Keratinocyte (primary cell): ENCODE measurements at regions not wholly inside any gene's neighbourhood (a gene's known extent, or its start where the extent isn't known, plus 50 kb on each side); places are given as distances from the start of the nearest gene placed in this dataset.

Source experiments
- DNase-seq: peaks from one replicate; pipeline ENCODE4 v3.0.0-alpha.2; 2011; ENCODE audit warnings: low read depth, missing footprints, low spot score
- FAIRE-seq: peaks from 2 replicates; lab custom pipeline; 2011; peaks lifted over from hg19 to GRCh38; lab: Jason Lieb, UNC
- H2AFZ ChIP-seq: 2 replicates; pipeline ENCODE4 v1.6.0; 2012; ENCODE audit warnings: low read length, control low read depth, inconsistent platforms; ENCODE audit not compliant: control insufficient read depth
- H3K27ac ChIP-seq: 2 replicates; pipeline ENCODE4 v1.5.1; 2011; ENCODE audit warnings: low read length; ENCODE audit not compliant: control insufficient read depth, insufficient read depth
- H3K27me3 ChIP-seq: 3 replicates; pipeline ENCODE4 v1.6.0; 2011; ENCODE audit warnings: low read length; ENCODE audit not compliant: control insufficient read depth, insufficient read depth; ENCODE audit errors: extremely low read depth
- H3K36me3 ChIP-seq, 2 experiments: 2 replicates in 1 of 2; 3 replicates in 1 of 2; pipeline ENCODE4 v1.5.1; 2011; ENCODE audit warnings: low read length in 2 of 2, mild to moderate bottlenecking in 1 of 2; ENCODE audit not compliant: control insufficient read depth in 2 of 2, insufficient read depth in 2 of 2; ENCODE audit errors: extremely low read depth in 1 of 2
- H3K4me1 ChIP-seq: 3 replicates; pipeline ENCODE4 v1.5.1; 2011; ENCODE audit warnings: low read length; ENCODE audit not compliant: control insufficient read depth, insufficient read depth; ENCODE audit errors: extremely low read depth
- H3K4me2 ChIP-seq: 3 replicates; pipeline ENCODE4 v1.6.0; 2011; ENCODE audit warnings: low read depth, low read length; ENCODE audit not compliant: control insufficient read depth, insufficient read depth; ENCODE audit errors: extremely low read depth
- H3K4me3 ChIP-seq, 3 experiments: fragments of 200-600 bp in 1 of 3; sonication (generic) in 1 of 3; 2 replicates in 2 of 3; 3 replicates in 1 of 3; pipeline ENCODE4 v1.5.1; 2011 to 2016; ENCODE audit warnings: low read length in 3 of 3, mild to moderate bottlenecking in 3 of 3, control low read depth in 2 of 3, inconsistent platforms in 1 of 3, low read depth in 1 of 3, mixed read lengths in 1 of 3, mixed run types in 1 of 3, moderate library complexity in 1 of 3; ENCODE audit not compliant: control insufficient read depth in 2 of 3, insufficient read depth in 2 of 3; ENCODE audit errors: extremely low read depth in 1 of 3
- H3K79me2 ChIP-seq: 2 replicates; pipeline ENCODE4 v1.6.0; 2012; ENCODE audit warnings: low read length; ENCODE audit not compliant: control insufficient read depth, insufficient read depth
- H3K9ac ChIP-seq: 3 replicates; pipeline ENCODE4 v1.6.0; 2011; ENCODE audit warnings: low read length; ENCODE audit not compliant: control insufficient read depth, insufficient read depth; ENCODE audit errors: extremely low read depth
- H3K9me1 ChIP-seq: 3 replicates; pipeline ENCODE4 v1.6.0; 2011; ENCODE audit warnings: low read length; ENCODE audit not compliant: control insufficient read depth, insufficient read depth; ENCODE audit errors: extremely low read depth
- H3K9me3 ChIP-seq: 2 replicates; pipeline ENCODE4 v1.5.1; 2012; ENCODE audit warnings: low read depth, low read length; ENCODE audit not compliant: control insufficient read depth
- H4K20me1 ChIP-seq: 3 replicates; pipeline ENCODE4 v1.6.0; 2011; ENCODE audit warnings: low read length; ENCODE audit not compliant: control insufficient read depth, insufficient read depth; ENCODE audit errors: extremely low read depth
- EZH2 ChIP-seq: IDR thresholded peaks from one replicate; pipeline ENCODE4 v1.6.1; 2012; ENCODE audit warnings: inconsistent platforms, mild to moderate bottlenecking, low read length, moderate library complexity
- dilution Hi-C: fragments of 300-500 bp; cut with MboI; formaldehyde crosslinking; loops from one replicate; pipeline ENCODE4 v1.7.0; 2020; ENCODE audit warnings: low sequenced_read_pairs; ENCODE audit not compliant: extremely low pct_ligation_motif_present
- TF ChIP-seq, protein P1 (sequence below), 3 experiments: IDR thresholded peaks in 1 of 3; conservative IDR thresholded peaks in 1 of 3; optimal IDR thresholded peaks in 1 of 3; 2 replicates in 2 of 3; 3 replicates in 1 of 3; pipeline versions ENCODE3 to v1.5.1; 2011; ENCODE audit warnings: low read length in 3 of 3, mild to moderate bottlenecking in 3 of 3, moderate library complexity in 2 of 3, control low read depth in 1 of 3, inconsistent platforms in 1 of 3; ENCODE audit not compliant: insufficient read depth in 2 of 3; ENCODE audit errors: extremely low read depth in 1 of 3

DNA sequence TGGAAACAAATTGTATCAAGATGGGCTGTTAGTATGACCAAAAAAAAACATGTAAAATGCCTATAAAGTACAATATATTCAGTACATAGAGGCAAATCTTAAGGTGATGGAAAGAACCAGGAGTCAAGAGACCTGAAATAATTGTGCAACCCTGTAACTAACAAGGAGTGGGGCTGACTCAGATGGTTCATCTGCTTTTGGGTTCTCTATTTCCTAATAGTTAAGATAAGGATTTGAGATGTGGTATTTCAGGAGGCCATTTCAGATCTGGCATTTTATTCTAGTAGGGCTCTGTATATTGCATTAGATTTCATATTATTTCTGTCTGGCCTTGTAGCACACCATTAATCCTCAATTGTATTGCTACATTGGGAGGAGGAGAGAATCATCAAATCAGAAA, 268.4 kb downstream of the HS3ST1 start:
- no peaks in the 10 kb centered on the region for H3K79me2 ChIP-seq
- H3K9ac ChIP-seq, result no peak overlapping the region
- no peak overlapping the region for H3K27ac ChIP-seq
- H3K27me3 ChIP-seq, result no peaks in the 10 kb centered on the region
- no peak overlapping the region for H3K4me2 ChIP-seq
- no peak overlapping the region for H3K4me3 ChIP-seq
- no peaks in the 10 kb centered on the region for H3K4me1 ChIP-seq
- no peak for DNase-seq
- TF ChIP-seq EZH2, result no peak
- no peaks in the 10 kb centered on the region for H3K9me1 ChIP-seq
- dilution Hi-C loops, result no loop called here
- no peak for FAIRE-seq
- no peak overlapping the region for H2AFZ ChIP-seq
- no peaks in the 10 kb centered on the region for H3K9me3 ChIP-seq
- H4K20me1 ChIP-seq, result no peaks in the 10 kb centered on the region
- no peaks in the 10 kb centered on the region for H3K36me3 ChIP-seq

DNA sequence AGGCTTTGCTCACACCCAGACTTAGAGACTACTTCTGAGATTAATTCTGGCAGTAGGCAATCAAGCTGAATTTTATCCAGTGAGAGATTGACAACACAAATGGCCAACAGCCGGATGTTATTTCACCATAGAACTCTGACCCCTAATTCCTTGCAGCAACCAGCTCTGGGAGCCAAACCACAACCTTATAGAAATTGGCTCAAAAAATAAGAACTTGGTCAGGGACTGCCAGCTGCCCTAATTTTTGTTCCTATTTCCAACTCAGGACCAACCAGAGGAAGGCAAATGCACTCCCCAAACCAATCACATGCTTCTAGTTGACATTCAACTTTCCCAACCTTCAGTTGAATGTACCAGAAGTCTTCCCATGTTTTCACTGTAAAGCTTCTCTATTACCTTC, 269.7 kb downstream of the HS3ST1 start:
- Histone ChIP-seq H3K36me3 (no peaks in the 10 kb centered on the region), H3K27me3 (no peaks in the 10 kb centered on the region), H3K79me2 (no peaks in the 10 kb centered on the region), H3K9me3 (no peaks in the 10 kb centered on the region), H3K4me3 (no peak overlapping the region), H3K27ac (no peak overlapping the region), H3K4me1 (no peaks in the 10 kb centered on the region), H4K20me1 (no peaks in the 10 kb centered on the region), H3K4me2 (no peak overlapping the region), H3K9ac (no peak overlapping the region), H3K9me1 (no peaks in the 10 kb centered on the region), H2AFZ (no peak overlapping the region)
- dilution Hi-C loops, result no loop called here
- TF ChIP-seq, protein P1, sequence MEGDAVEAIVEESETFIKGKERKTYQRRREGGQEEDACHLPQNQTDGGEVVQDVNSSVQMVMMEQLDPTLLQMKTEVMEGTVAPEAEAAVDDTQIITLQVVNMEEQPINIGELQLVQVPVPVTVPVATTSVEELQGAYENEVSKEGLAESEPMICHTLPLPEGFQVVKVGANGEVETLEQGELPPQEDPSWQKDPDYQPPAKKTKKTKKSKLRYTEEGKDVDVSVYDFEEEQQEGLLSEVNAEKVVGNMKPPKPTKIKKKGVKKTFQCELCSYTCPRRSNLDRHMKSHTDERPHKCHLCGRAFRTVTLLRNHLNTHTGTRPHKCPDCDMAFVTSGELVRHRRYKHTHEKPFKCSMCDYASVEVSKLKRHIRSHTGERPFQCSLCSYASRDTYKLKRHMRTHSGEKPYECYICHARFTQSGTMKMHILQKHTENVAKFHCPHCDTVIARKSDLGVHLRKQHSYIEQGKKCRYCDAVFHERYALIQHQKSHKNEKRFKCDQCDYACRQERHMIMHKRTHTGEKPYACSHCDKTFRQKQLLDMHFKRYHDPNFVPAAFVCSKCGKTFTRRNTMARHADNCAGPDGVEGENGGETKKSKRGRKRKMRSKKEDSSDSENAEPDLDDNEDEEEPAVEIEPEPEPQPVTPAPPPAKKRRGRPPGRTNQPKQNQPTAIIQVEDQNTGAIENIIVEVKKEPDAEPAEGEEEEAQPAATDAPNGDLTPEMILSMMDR (optimal IDR thresholded peaks at IDR 0.05 in 1 of 3, IDR thresholded peaks at IDR 0.05 in 1 of 3, conservative IDR thresholded peaks at IDR 0.05 in 1 of 3; ENCODE audit: extremely low read depth in 1 of 3, insufficient read depth in 2 of 3, low read length in 3 of 3), result no peak
- TF ChIP-seq EZH2, result no peak
- no peak for DNase-seq
- FAIRE-seq, result no peak

DNA sequence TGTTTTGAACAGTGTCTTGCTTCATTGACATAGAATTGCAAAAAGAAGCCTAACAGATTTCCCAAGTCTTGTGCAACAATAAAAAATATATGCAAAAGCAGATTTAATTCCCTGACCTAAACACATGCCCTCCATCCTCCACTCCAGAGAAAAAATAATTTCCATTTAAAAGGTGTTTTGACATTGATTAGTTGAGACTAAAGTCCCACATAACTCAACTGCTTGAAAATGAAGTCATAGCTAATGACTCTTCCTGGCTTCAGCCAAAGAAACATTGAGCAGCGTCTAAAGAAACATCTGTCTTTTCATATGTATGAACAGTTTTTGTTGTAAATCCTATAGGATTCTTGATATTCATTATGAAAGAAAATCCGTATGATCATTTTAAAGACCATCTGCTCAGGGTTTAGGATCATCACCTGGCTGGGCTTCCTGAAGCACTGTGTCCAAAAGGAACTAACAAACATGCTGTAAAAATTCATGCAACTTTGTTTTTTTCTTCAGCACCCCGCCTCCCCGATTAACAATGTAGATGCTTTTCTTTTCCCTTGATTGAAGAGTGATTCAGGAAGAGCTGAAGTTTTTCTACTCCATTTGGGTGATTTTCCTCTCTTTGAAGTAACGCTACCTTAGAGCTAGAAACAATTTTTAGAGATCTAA, 273.4 kb downstream of the HS3ST1 start:
- no peak overlapping the region for H3K4me3 ChIP-seq
- no peaks in the 10 kb centered on the region for H4K20me1 ChIP-seq
- no peaks in the 10 kb centered on the region for H3K27me3 ChIP-seq
- H3K9ac ChIP-seq, result no peak overlapping the region
- H3K9me1 ChIP-seq, result no peaks in the 10 kb centered on the region
- FAIRE-seq, result no peak
- H3K9me3 ChIP-seq, result no peaks in the 10 kb centered on the region
- dilution Hi-C loops, result no loop called here
- H3K4me2 ChIP-seq, result no peak overlapping the region
- no peaks in the 10 kb centered on the region for H3K36me3 ChIP-seq
- H3K4me1 ChIP-seq, result no peaks in the 10 kb centered on the region
- H3K27ac ChIP-seq, result no peak overlapping the region
- no peak for TF ChIP-seq EZH2
- TF ChIP-seq, protein P1 (optimal IDR thresholded peaks at IDR 0.05 in 1 of 3, IDR thresholded peaks at IDR 0.05 in 1 of 3, conservative IDR thresholded peaks at IDR 0.05 in 1 of 3; ENCODE audit: extremely low read depth in 1 of 3, insufficient read depth in 2 of 3, low read length in 3 of 3), result no peak
- no peak for DNase-seq
- H2AFZ ChIP-seq, result no peak overlapping the region
- no peaks in the 10 kb centered on the region for H3K79me2 ChIP-seq
